ENCODE measurements at regions not wholly inside any gene's neighbourhood (a gene's known extent, or its start where the extent isn't known, plus 50 kb on each side); places are given as distances from the start of the nearest gene placed in this dataset.

DNA sequence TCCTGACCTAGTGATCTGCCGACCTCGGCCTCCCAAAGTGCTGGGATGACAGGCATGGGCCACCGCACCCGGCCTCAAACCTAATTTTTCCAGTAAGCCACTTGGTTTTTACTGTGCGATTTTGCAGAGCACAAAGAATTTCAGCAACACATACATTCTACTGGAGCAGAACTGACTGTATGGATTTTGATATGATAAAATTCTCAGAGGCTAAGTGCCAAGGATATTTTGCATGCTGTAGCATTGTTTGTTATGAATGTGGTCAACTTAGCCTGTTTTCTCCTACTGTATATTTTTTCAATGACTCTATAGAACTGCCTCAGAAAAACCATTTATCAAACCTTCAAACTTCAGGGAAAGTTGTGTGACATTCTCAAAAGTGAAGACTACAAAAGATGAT, 89.2 kb downstream of the FAT3 start:
- WGBS (ENCODE audit: missing lambda C conversion rate) = 86% methylated on average over 5 of the region's 5 CpGs
- ATAC-seq = no peak
- CTCF ChIA-PET = no interaction called here
- no peak for DNase-seq (ENCODE audit: low read depth in 1 of 2, low spot score in 1 of 2)
- no peak overlapping the region for H3K4me2 ChIP-seq
- no peak overlapping the region for H3K4me3 ChIP-seq
- H3K27ac ChIP-seq = no peak overlapping the region
- H3K4me1 ChIP-seq = peaks cover 2% of the 10 kb centered on the region
- TF ChIP-seq ESRRA (IDR thresholded peaks at IDR 0.05; ENCODE audit: borderline replicate concordance, low read length) = no peak
- no peak for TF ChIP-seq ATOH8 (CRISPR knock-in tag; IDR thresholded peaks at IDR 0.05; ENCODE audit: low read depth)
- FAIRE-seq = no peak
- POLR2A ChIA-PET = no interaction called here
- H3K9me3 ChIP-seq = no peaks in the 10 kb centered on the region

DNA sequence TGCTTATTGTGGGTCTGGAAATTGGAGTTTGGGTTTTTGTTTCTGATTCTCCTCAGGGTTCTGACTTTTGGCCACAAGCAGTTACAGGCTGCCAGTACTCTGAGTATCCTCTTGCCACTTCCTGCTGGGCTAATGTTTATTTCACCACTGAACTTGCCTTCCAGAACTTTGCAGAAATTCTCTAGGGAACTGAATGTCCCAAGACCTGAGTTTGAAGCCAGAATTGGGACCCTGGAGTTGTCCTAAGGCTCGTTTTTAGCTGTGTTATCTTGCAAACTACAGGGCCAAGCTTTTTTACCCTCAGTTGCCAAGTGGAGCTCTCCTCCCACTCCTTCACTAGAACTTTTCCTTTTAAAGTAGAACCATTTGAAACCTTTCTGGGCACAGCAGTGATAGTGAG, 89.9 kb downstream of the FAT3 start:
- FAIRE-seq = no peak

More for the DNA sequence above, 89.9 kb downstream of the FAT3 start:
- no peak for TF ChIP-seq RARB (CRISPR knock-in tag; IDR thresholded peaks at IDR 0.05)
- no peak for TF ChIP-seq TFCP2L1 (CRISPR knock-in tag; IDR thresholded peaks at IDR 0.05)
- TF ChIP-seq RFX5 (IDR thresholded peaks at IDR 0.05) = no peak
- TF ChIP-seq NFE2L2 (conservative IDR thresholded peaks at IDR 0.05; ENCODE audit: low read length) = no peak
- TF ChIP-seq ZSCAN20 (CRISPR knock-in tag; IDR thresholded peaks at IDR 0.05) = no peak
- TF ChIP-seq POLR2A (IDR thresholded peaks at IDR 0.05; ENCODE audit: low read length) = no peak
- no peak for TF ChIP-seq JUNB (IDR thresholded peaks at IDR 0.05)
- no peak for TF ChIP-seq MAZ (IDR thresholded peaks at IDR 0.05; ENCODE audit: borderline replicate concordance, low read depth, low read length)
- no peak for TF ChIP-seq ZC3H11A (IDR thresholded peaks at IDR 0.05)
- TF ChIP-seq RAD21 (conservative IDR thresholded peaks at IDR 0.05 in 1 of 2, IDR thresholded peaks at IDR 0.05 in 1 of 2) = no peak
- no peak for TF ChIP-seq CHD2 (IDR thresholded peaks at IDR 0.05; ENCODE audit: low read length, partially characterized antibody)
- TF ChIP-seq CTCF (IDR thresholded peaks at IDR 0.05) = no peak
- TF ChIP-seq USF2 (IDR thresholded peaks at IDR 0.05) = no peak
- no peak for TF ChIP-seq HMGXB4 (CRISPR knock-in tag; IDR thresholded peaks at IDR 0.05; ENCODE audit: borderline replicate concordance)
- no peak for TF ChIP-seq BHLHE40 (IDR thresholded peaks at IDR 0.05; ENCODE audit: low read depth, low read length)
- no peak for TF ChIP-seq GATA3 (IDR thresholded peaks at IDR 0.05; ENCODE audit: borderline replicate concordance)
- TF ChIP-seq JUN (IDR thresholded peaks at IDR 0.05) = no peak
- TF ChIP-seq, protein P1, sequence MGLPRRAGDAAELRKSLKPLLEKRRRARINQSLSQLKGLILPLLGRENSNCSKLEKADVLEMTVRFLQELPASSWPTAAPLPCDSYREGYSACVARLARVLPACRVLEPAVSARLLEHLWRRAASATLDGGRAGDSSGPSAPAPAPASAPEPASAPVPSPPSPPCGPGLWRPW (IDR thresholded peaks at IDR 0.05) = no peak
- no peak overlapping the region for H3K4me2 ChIP-seq
- no peak overlapping the region for H3K4me3 ChIP-seq
- ChIA-PET CTCF (no interaction called here), POLR2A (no interaction called here)
- DNase-seq (ENCODE audit: low read depth in 1 of 2, low spot score in 1 of 2) (no peak), ATAC-seq (no peak)
- no peaks in the 10 kb centered on the region for H3K9me3 ChIP-seq
- WGBS (ENCODE audit: missing lambda C conversion rate) = 13% methylated on average over 1 of the region's 1 CpG
- no peaks in the 10 kb centered on the region for H3K4me1 ChIP-seq
- no peak overlapping the region for H3K27ac ChIP-seq
